GM19324 (cell line): ENCODE measurements at regions not wholly inside any gene's neighbourhood (a gene's known extent, or its start where the extent isn't known, plus 50 kb on each side); places are given as distances from the start of the nearest gene placed in this dataset.
"Not testable (repeated sequence)": the region's sequence is repeated elsewhere in the genome, so short reads cannot be mapped to it uniquely, and the experiment has no call there.

ENCODE experiments used
- ATAC-seq: cut with Tn5 transposase; IDR thresholded peaks from one replicate; pipeline ENCODE4 v1.9.1; 2021; ENCODE audit warnings: mild to moderate bottlenecking, moderate library complexity; ENCODE audit not compliant: unreplicated experiment, low FRiP score

GRCh38 chr2:48043131-48043700 is 136.9 kb upstream of the FBXO11 start:
- no peak for ATAC-seq

GRCh38 chr2:48043746-48044145 is 137.4 kb upstream of the FBXO11 start:
- no peak for ATAC-seq

- no peak for ATAC-seq
Measured at GRCh38 chr2:48045613-48046012, 139.3 kb upstream of the FBXO11 start.

- ATAC-seq = no peak
Measured at GRCh38 chr2:48048476-48049171, 142.3 kb upstream of the FBXO11 start.

GRCh38 chr2:48049371-48049770 is 143.1 kb upstream of the FBXO11 start:
- no peak for ATAC-seq

GRCh38 chr2:48050711-48051110 is 144.4 kb upstream of the FBXO11 start:
- ATAC-seq = no peak

GRCh38 chr2:48059975-48060374 is 153.7 kb upstream of the FBXO11 start:
- no peak for ATAC-seq

- not testable (repeated sequence) for ATAC-seq
Measured at GRCh38 chr2:48061656-48062055, 155.4 kb upstream of the FBXO11 start.

- no peak for ATAC-seq
Measured at GRCh38 chr2:48065096-48065495, 158.8 kb upstream of the FBXO11 start.

- no peak for ATAC-seq
Measured at GRCh38 chr2:48066000-48066399, 159.7 kb upstream of the FBXO11 start.

GRCh38 chr2:48069769-48070168 is 163.5 kb upstream of the FBXO11 start:
- no peak for ATAC-seq

GRCh38 chr2:48070415-48070814 is 164.1 kb upstream of the FBXO11 start:
- no peak for ATAC-seq

- ATAC-seq = no peak
Measured at GRCh38 chr2:48072583-48072982, 166.3 kb upstream of the FBXO11 start.

GRCh38 chr2:48075631-48076030 is 169.3 kb upstream of the FBXO11 start:
- no peak for ATAC-seq

- ATAC-seq = no peak
Measured at GRCh38 chr2:48080534-48081316, 174.4 kb upstream of the FBXO11 start.

- ATAC-seq = no peak
Measured at GRCh38 chr2:48081317-48081628, 175.0 kb upstream of the FBXO11 start.

GRCh38 chr2:48085888-48086287 is 179.6 kb upstream of the FBXO11 start:
- no peak for ATAC-seq

- no peak for ATAC-seq
Measured at GRCh38 chr2:48088994-48089393, 182.7 kb upstream of the FBXO11 start.

GRCh38 chr2:48089644-48090043 is 183.3 kb upstream of the FBXO11 start:
- no peak for ATAC-seq

- no peak for ATAC-seq
Measured at GRCh38 chr2:48092846-48093803, 186.8 kb upstream of the FBXO11 start.

- ATAC-seq = not testable (repeated sequence)
Measured at GRCh38 chr2:48096765-48097164, 190.5 kb upstream of the FBXO11 start.
